KMS-11 (cell line): ENCODE measurements at regions not wholly inside any gene's neighbourhood (a gene's known extent, or its start where the extent isn't known, plus 50 kb on each side); places are given as distances from the start of the nearest gene placed in this dataset.

ENCODE experiments used
- H2AFZ ChIP-seq: fragments of 200-600 bp; sonication (generic); 2 replicates; pipeline ENCODE4 v1.6.1; 2016; ENCODE audit warnings: antibody characterized with exemption, mixed run types, low read depth
- H3K27ac ChIP-seq: fragments of 200-600 bp; sonication (generic); 2 replicates; pipeline ENCODE4 v1.6.1; 2016; ENCODE audit warnings: mild to moderate bottlenecking, mixed run types
- H3K27me3 ChIP-seq: fragments of 200-600 bp; sonication (generic); 2 replicates; pipeline ENCODE4 v1.6.1; 2017; ENCODE audit warnings: mild to moderate bottlenecking, low read depth, mixed run types, moderate library complexity; ENCODE audit not compliant: insufficient read depth
- H3K36me3 ChIP-seq: fragments of 200-600 bp; sonication (generic); 2 replicates; pipeline ENCODE4 v1.6.1; 2017; ENCODE audit warnings: mild to moderate bottlenecking, mixed run types; ENCODE audit not compliant: insufficient read depth
- H3K4me1 ChIP-seq: fragments of 200-600 bp; sonication (generic); 2 replicates; pipeline ENCODE4 v1.6.1; 2016; ENCODE audit warnings: mild to moderate bottlenecking, low read depth, mixed run types; ENCODE audit not compliant: poor library complexity, severe bottlenecking
- H3K4me2 ChIP-seq: fragments of 200-600 bp; sonication (generic); 2 replicates; pipeline ENCODE4 v1.7.0; 2016; ENCODE audit warnings: mild to moderate bottlenecking, mixed run types
- H3K4me3 ChIP-seq: fragments of 200-600 bp; sonication (generic); IDR thresholded peaks from 2 replicates; pipeline ENCODE4 v1.6.1; 2017; ENCODE audit warnings: low read depth, low read length, mixed read lengths; ENCODE audit not compliant: insufficient read depth
- H3K79me2 ChIP-seq: fragments of 200-600 bp; sonication (generic); 2 replicates; pipeline ENCODE4 v1.6.1; 2016; ENCODE audit warnings: low read depth, mixed run types; ENCODE audit not compliant: insufficient read depth
- H3K9ac ChIP-seq: fragments of 200-600 bp; sonication (generic); 2 replicates; pipeline ENCODE4 v1.6.1; 2016; ENCODE audit warnings: mild to moderate bottlenecking, mixed run types
- H4K20me1 ChIP-seq: fragments of 200-600 bp; sonication (generic); 2 replicates; pipeline ENCODE4 v1.6.1; 2016; ENCODE audit warnings: mild to moderate bottlenecking, mixed run types; ENCODE audit not compliant: insufficient read depth
- CTCF ChIP-seq: fragments of 200-600 bp; sonication (generic); conservative IDR thresholded peaks from 2 replicates; pipeline ENCODE4 v1.6.1; 2017; ENCODE audit warnings: low read depth, mild to moderate bottlenecking, antibody characterized with exemption, low read length, moderate library complexity, mixed read lengths

- H3K4me2 ChIP-seq, result no peak overlapping the region
- H3K36me3 ChIP-seq, result no peaks in the 10 kb centered on the region
- H3K27me3 ChIP-seq, result no peaks in the 10 kb centered on the region
- no peak overlapping the region for H3K4me3 ChIP-seq
- no peak for TF ChIP-seq CTCF
- no peaks in the 10 kb centered on the region for H4K20me1 ChIP-seq
- no peaks in the 10 kb centered on the region for H3K79me2 ChIP-seq
- H3K9ac ChIP-seq, result no peak overlapping the region
- H3K4me1 ChIP-seq, result no peaks in the 10 kb centered on the region
- no peak overlapping the region for H2AFZ ChIP-seq
- no peak overlapping the region for H3K27ac ChIP-seq
Measured at GRCh38 chr5:166649676-166650075, 1641.8 kb upstream of the WWC1 start.

- H3K36me3 ChIP-seq, result no peaks in the 10 kb centered on the region
- no peak overlapping the region for H3K9ac ChIP-seq
- H3K4me3 ChIP-seq, result no peak overlapping the region
- H2AFZ ChIP-seq, result no peak overlapping the region
- H3K27ac ChIP-seq, result no peak overlapping the region
- H3K79me2 ChIP-seq, result no peaks in the 10 kb centered on the region
- no peaks in the 10 kb centered on the region for H3K27me3 ChIP-seq
- no peaks in the 10 kb centered on the region for H3K4me1 ChIP-seq
- H4K20me1 ChIP-seq, result no peaks in the 10 kb centered on the region
- H3K4me2 ChIP-seq, result no peak overlapping the region
- no peak for TF ChIP-seq CTCF
Measured at GRCh38 chr5:166651234-166651633, 1640.2 kb upstream of the WWC1 start.

- Histone ChIP-seq H3K4me1 (no peaks in the 10 kb centered on the region), H3K4me2 (no peak overlapping the region), H3K79me2 (no peaks in the 10 kb centered on the region), H2AFZ (no peak overlapping the region), H3K9ac (no peak overlapping the region), H3K27ac (no peak overlapping the region), H3K27me3 (no peaks in the 10 kb centered on the region), H4K20me1 (no peaks in the 10 kb centered on the region), H3K4me3 (no peak overlapping the region), H3K36me3 (no peaks in the 10 kb centered on the region)
- no peak for TF ChIP-seq CTCF
Measured at GRCh38 chr5:166671811-166672210, 1619.6 kb upstream of the WWC1 start.

GRCh38 chr5:166672431-166672830 is 1619.0 kb upstream of the WWC1 start:
- no peaks in the 10 kb centered on the region for H3K36me3 ChIP-seq
- H3K79me2 ChIP-seq, result no peaks in the 10 kb centered on the region
- no peak for TF ChIP-seq CTCF
- H2AFZ ChIP-seq, result no peak overlapping the region
- H3K4me2 ChIP-seq, result no peak overlapping the region
- H4K20me1 ChIP-seq, result no peaks in the 10 kb centered on the region
- H3K4me3 ChIP-seq, result no peak overlapping the region
- H3K27ac ChIP-seq, result no peak overlapping the region
- H3K4me1 ChIP-seq, result no peaks in the 10 kb centered on the region
- no peak overlapping the region for H3K9ac ChIP-seq
- H3K27me3 ChIP-seq, result no peaks in the 10 kb centered on the region

GRCh38 chr5:166677891-166678290 is 1613.6 kb upstream of the WWC1 start:
- no peak overlapping the region for H3K9ac ChIP-seq
- no peak overlapping the region for H3K4me3 ChIP-seq
- H4K20me1 ChIP-seq, result no peaks in the 10 kb centered on the region
- no peaks in the 10 kb centered on the region for H3K79me2 ChIP-seq
- no peak for TF ChIP-seq CTCF
- H3K4me2 ChIP-seq, result no peak overlapping the region
- no peak overlapping the region for H2AFZ ChIP-seq
- no peaks in the 10 kb centered on the region for H3K36me3 ChIP-seq
- no peak overlapping the region for H3K27ac ChIP-seq
- no peaks in the 10 kb centered on the region for H3K4me1 ChIP-seq
- H3K27me3 ChIP-seq, result no peaks in the 10 kb centered on the region
